C4-2B (cell line): ENCODE measurements at regions not wholly inside any gene's neighbourhood (a gene's known extent, or its start where the extent isn't known, plus 50 kb on each side); places are given as distances from the start of the nearest gene placed in this dataset.

ENCODE experiments used
- H3K27ac ChIP-seq: fragments of 450-650 bp; 2 replicates; pipeline ENCODE4 v1.5.1; 2017
- CTCF ChIP-seq: fragments of 450-650 bp; conservative IDR thresholded peaks from 2 replicates; pipeline ENCODE4 v1.5.1; 2017; ENCODE audit warnings: mild to moderate bottlenecking
- ZFX ChIP-seq: fragments of 450-650 bp; IDR thresholded peaks from 2 replicates; pipeline ENCODE4 v1.6.1; 2017

DNA sequence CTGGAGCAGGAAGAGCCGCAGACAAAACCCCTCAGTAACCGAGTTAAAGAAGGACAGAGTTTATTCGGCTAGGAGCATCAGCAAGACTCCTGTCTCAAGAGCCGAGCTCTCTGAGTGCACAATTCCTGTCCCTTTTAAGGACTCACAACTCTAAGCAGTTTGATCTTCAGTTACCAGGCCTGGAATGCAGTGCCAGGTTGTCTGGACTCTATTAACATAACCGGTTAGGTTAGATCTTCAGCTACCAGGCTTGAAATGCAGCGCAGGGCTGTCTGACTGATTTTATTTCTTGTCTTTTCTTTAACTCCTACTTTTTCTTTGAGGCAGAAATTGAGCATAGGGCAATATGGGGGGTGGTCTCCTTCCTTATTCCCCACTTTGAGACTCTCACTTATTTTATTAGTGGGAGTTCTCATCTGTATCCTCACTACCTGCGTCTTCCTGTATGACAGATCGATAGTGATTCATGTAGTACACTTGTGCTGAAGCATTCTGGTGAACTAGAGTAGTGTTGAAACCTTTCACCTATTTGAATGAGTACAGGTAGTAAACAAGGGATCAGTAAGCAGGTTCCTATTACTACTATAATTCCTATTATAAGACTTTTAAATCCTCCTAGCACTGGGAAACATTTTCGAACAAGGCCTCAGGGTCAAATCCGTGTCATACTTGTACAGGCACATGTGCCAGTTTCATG is 325.0 kb downstream of the CGGBP1 start:
- TF ChIP-seq CTCF (no peak), ZFX (no peak)
- H3K27ac ChIP-seq = no peak overlapping the region

GRCh38 chr3:87732294-87732693 is 326.5 kb downstream of the CGGBP1 start:
- no peak overlapping the region for H3K27ac ChIP-seq
- TF ChIP-seq CTCF (no peak), ZFX (no peak)

DNA sequence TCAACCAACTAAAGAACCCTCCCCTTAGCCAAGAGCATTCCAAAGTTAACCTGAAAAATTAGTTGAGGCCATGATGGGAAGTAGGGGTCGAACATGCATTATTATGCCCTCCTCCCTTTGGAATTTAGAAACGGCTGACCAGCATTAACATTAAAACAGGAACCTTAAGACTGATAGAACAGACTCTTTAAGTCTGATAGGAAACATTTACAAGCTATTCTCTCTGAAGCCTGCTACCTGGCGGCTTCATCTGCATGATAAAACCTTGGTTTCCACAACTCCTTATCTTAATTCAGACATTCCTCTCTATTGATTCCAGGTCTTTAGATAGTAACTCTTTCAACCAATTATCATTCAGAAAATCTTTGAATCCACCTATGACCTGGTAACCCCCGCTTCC is 331.0 kb downstream of the CGGBP1 start:
- H3K27ac ChIP-seq = no peak overlapping the region
- no peak for TF ChIP-seq ZFX
- TF ChIP-seq CTCF = no peak

GRCh38 chr3:87719060-87719459 is 339.7 kb downstream of the CGGBP1 start:
- H3K27ac ChIP-seq = no peak overlapping the region
- TF ChIP-seq ZFX = no peak
- TF ChIP-seq CTCF = no peak

DNA sequence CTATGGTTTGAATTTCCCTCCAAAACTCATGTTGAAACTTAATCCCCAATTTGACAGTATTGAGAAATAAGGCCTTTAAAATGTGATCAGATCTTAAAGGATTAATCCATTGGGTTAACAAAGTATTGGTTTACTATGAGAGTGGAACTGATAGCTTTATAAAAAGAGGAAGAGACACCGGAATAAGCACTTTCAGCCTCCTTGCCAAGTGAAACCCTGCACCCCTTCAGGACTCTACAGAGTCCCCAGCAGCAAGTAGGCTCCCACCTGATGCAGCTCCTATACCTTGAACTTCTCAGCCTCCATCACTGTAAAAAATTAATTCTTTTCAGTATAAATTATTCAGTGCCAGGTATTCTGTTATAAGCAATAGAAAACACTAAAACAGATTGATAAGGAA is 348.3 kb downstream of the CGGBP1 start:
- no peak for TF ChIP-seq ZFX
- no peak for TF ChIP-seq CTCF
- no peak overlapping the region for H3K27ac ChIP-seq

DNA sequence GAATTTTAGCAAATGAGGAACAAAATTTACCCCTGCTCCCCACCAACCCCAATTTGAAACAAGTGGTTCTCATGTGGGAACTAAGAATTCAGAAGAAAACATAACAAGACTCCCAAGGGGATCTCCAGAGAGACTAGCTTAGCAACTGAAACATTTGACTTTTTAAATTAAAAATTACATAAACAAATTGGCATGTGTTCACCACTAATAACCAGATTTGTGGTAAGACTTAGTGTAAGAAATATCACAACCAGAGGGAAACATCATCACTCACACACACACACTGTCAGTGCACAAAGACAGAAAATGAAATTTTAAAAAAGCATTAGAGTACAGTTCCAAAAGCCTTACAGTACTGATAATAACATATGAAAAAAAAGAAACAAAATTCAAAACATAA is 348.8 kb downstream of the CGGBP1 start:
- no peak overlapping the region for H3K27ac ChIP-seq
- TF ChIP-seq CTCF (no peak), ZFX (no peak)

- TF ChIP-seq CTCF = no peak
- TF ChIP-seq ZFX = no peak
- H3K27ac ChIP-seq = no peak overlapping the region
Observed at GRCh38 chr3:87706176-87706575, 352.6 kb downstream of the CGGBP1 start.
